GM19239 (cell line): ENCODE measurements at regions not wholly inside any gene's neighbourhood (a gene's known extent, or its start where the extent isn't known, plus 50 kb on each side); places are given as distances from the start of the nearest gene placed in this dataset.
"Not testable (repeated sequence)": the region's sequence is repeated elsewhere in the genome, so short reads cannot be mapped to it uniquely, and the experiment has no call there.

Source experiments
- DNase-seq: peaks from one replicate; pipeline ENCODE4 v3.0.0; 2011; ENCODE audit warnings: low spot score; ENCODE audit not compliant: insufficient read length
- FAIRE-seq: peaks from 2 replicates; lab custom pipeline; 2011; peaks lifted over from hg19 to GRCh38; lab: Jason Lieb, UNC

DNA sequence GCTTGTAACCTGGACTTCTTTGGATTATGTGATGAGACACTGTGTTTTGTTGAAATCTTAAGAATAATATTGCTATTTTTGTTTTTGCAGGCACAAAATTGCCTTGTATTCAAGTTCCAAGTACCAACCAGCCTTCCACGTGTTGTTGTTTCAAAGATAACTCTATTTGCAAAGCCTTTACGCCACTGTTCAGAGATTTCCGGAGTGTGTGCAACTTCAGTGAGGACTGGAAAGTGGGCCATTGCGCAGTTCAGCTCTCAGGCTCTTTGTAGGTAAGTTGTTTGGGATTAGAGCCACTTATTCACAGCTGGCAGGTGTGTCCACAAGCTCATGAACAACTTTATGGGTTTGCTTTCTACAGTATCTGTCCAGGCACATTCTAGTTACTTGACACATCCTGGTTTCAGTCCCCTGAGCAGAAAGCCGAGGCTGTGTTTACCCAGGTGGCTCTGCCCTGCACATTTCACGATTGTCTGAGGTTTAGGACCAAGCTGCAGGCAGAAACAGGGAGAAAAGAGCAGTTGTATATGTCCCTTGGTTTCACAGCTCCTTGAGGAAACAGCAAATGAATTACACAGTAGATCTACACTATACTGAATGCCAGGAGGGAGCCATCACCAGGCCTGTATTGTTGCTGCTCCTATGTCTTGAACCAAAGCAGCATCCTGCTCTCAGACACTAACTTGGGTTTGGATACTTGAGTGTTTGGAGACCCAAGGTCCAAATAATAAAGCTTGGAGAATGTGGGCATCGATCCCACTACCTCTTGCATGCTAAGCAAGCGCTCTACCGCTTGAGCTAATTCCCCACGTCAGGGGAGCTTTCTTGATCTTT, 136.1 kb upstream of the ZNF322 start:
- DNase-seq, FAIRE-seq: not testable (repeated sequence)

DNA sequence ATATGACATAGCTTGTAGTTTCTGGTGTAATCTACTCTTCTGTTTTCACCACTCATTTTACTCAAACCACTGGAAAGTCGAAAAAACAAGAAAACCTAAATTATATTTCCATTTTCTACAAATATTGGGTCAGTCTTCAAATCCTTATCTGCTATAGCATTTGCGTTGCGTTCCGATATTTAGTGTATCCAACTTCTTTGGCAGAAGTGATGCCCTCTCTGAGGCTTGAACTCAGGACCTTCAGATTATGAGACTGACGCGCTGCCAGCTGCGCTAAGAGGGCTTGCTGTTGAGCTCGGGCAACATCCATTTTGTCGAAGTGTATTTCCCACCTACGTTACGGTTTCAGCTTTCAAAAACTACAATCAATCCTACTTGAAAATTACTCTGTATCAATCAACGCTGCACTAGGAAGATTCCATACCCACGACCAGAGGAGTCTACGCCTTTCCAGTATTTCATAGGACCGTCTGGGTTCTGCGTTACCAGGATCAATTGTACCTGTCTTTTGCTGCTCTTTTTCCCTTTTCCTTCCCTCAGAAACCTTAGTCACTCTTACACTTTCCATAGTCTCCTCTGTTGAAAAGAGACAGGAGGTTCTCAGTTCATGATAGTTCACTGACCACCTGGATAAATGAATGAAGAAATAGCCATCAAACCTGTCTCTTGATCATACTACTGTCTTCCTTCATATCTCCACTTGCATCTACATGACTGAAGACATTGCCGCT, 140.5 kb upstream of the ZNF322 start:
- FAIRE-seq, DNase-seq: not testable (repeated sequence)

DNA sequence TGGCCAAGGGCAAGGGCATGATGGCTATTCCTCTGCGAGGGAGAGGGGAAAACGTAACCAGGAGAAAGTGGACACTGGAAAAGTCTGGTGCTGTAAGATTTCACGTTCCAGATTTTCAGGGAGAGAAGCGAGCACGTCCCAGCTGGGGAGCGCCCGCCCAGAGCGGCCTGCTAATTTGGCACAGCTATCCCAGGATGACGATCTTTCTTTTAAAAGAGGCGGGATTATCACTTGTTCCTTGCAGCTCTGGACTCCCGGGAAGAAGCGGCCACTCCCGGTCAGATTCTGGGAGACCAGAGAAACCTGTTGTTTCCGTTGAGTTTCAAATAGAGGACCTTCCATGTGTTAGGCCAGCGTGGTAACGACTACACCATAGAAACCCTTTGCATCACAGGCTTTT, 144.2 kb upstream of the ZNF322 start:
- FAIRE-seq, DNase-seq: not testable (repeated sequence)

- not testable (repeated sequence) for FAIRE-seq, DNase-seq
Measured at GRCh38 chr6:26811486-26812116, 152.1 kb upstream of the ZNF322 start.

DNA sequence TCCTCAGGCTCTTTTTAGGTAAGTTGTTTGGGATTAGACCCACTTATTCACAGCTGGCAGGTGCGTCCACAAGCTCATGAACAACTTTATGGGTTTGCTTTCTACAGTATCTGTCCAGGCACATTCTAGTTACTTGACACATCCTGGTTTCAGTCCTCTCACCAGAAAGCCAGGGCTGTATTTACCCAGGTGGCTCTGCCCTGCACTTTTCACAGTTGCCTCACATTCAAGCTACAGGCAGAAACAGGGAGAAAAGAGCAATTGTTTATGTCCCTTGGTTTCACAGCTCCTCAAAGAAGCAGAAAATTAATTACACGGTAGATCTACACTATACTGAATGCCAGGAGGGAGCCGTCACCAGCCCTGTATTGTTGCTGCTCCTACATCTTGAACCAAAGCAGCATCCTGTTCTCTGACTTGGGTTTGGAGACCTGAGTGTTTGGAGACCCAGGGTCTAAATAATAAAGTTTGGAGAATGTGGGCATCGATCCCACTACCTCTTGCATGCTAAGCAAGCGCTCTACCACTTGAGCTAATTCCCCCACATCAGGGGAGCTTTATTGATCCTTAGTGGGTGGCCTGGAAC, 159.2 kb upstream of the ZNF322 start:
- FAIRE-seq, DNase-seq: not testable (repeated sequence)

DNA sequence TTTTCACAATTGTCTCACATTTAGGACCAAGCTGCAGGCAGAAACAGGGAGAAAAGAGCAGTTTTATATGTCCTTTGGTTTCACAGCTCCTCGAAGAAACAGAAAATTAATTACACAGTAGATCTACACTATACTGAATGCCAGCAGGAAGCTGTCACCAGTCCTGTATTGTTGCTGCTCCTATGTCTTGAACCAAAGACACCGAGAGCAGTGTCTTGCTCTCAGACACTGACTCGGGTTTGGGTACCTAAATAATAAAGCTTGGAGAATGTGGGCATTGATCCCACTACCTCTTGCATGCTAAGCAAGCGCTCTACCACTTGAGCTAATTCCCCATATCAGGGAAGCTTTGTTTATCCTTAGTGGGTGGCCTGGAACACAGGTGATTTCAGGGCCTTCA, 168.4 kb upstream of the ZNF322 start:
- DNase-seq, FAIRE-seq: not testable (repeated sequence)

DNA sequence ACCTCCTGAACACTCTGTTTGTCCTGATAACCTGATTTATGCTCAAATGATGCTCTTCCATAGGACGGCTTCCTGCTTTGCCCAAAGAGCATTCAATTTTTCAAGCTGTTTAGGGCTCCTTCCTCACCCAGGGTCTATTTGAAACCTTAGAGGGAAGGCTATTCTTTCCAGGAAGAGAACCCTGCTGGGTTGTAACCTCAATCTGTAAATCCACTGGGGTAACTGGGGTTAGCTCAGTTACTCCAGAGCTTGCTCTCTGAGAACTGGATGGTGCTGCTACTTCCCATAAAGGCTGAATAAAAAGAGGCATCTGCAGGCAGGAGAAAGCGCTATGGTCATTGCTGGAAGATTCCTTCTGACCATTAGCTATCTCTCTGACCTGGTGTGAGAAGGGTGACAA, 169.9 kb upstream of the ZNF322 start:
- DNase-seq, FAIRE-seq: not testable (repeated sequence)

DNA sequence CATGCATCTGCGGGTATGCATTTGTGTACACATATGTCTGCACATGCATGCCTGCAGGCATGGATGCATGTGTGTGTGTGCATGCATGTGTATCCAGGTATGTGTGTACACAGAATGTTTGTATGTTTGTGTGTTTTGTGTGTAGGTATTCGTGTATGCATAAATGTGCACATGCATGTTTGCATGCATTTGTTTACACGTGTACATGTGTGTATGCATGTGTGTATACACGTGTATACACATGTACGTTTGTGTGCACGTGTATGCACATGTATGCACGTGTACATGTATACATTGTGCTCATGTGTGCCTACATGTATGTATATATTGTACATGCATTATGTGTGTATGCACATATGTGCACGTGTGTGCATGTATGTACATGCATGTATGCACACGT, 171.4 kb upstream of the ZNF322 start:
- not testable (repeated sequence) for FAIRE-seq, DNase-seq

GRCh38 chr6:26835707-26836106, 176.2 kb upstream of the ZNF322 start:
- not testable (repeated sequence) for FAIRE-seq

GRCh38 chr6:26836657-26837056, 177.1 kb upstream of the ZNF322 start:
- not testable (repeated sequence) for FAIRE-seq

More at GRCh38 chr6:26835707-26836106, 176.2 kb upstream of the ZNF322 start:
- not testable (repeated sequence) for DNase-seq

DNA sequence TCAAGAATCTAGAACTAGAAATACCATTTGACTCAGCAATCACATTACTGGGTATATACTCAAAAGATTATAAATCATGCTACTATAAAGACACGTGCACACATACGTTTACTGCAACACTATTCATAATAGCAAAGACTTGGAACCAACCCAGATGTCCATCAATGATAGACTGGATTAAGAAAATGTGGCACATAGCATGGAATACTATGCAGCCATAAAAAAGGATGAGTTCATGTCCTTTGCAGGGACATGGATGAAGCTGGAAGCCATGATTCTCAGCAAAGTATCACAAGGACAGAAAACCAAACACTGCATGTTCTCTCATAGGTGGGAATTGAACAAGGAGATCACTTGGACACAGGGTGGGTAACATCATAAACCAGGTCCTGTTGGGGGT, 185.3 kb upstream of the ZNF322 start:
- DNase-seq, FAIRE-seq: not testable (repeated sequence)

More at GRCh38 chr6:26836657-26837056, 177.1 kb upstream of the ZNF322 start:
- DNase-seq: not testable (repeated sequence)

DNA sequence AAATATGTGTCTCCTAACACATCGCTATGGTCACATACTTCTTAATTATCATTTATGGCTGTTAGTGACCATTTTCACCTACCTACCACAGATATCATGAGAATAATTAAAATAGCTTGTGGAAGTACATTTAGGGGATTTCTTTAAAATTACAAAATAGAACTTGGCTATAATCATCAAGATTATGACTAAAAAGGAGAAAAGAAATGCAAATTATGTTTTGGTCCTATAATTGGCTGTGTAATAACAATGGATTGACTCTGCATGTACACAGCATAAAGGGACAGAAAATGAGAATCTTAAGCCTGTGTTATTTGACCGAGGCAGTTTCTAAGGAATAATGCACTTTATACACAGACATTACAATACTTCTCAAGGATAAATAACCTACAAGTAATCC, 197.7 kb upstream of the ZNF322 start:
- not testable (repeated sequence) for DNase-seq, FAIRE-seq

GRCh38 chr6:26859067-26859770, 199.7 kb upstream of the ZNF322 start:
- FAIRE-seq, DNase-seq: not testable (repeated sequence)

DNA sequence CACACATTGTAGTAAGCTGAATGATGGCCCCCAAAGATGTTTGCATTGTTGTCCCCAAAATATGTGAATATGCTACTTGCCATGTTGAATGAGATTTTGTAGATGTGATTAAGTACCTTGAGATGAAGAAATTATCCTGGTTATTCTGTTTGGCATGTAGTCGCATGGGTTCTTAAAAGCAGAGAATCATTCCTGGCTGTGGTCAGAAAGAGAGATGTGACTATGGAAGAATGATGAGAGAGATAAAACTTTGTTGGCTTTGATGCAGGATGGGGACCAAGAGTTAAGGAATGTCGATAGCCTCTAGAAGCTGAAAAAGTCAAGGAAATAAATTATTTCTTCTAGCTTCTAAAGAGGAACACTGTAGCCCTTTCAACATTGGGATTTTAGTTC, 200.2 kb upstream of the ZNF322 start:
- DNase-seq, FAIRE-seq: not testable (repeated sequence)

DNA sequence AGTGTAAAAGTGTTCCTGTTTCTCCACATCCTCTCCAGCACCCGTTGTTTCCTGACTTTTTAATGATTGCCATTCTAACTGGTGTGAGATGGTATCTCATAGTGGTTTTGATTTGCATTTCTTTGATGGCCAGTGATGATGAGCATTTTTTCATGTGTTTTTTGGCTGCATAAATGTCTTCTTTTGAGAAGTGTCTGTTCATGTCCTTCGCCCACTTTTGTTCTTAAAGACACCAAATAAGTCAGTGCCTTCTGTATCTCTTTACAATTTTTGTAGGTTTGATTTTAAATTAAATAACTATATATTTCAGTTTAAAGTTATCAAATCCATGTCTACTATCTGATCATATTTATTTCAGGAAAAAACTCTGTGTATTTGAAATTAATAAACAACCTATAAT, 202.4 kb upstream of the ZNF322 start:
- DNase-seq, FAIRE-seq: not testable (repeated sequence)

- DNase-seq, FAIRE-seq: not testable (repeated sequence)
Measured at GRCh38 chr6:26863641-26864040, 204.1 kb upstream of the ZNF322 start.

DNA sequence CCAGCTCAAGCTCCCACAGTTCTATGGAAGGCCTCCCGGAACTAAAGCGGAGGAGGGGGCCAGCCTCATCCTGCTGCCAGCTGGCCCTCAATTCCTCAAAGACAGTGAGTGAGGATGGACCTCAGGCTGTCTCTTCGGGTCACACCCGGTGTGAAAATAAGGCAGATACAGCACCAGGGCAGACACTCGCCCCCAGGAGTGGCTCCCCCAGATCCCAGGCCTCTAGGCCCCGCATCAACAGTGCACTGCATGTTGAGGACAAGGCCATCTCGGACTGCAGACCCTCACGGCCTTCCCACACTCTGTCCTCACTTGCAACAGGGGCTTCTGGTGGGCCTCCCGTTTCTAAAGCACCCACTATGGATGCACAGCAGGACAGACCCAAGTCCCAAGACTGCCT, 239.2 kb upstream of the ZNF322 start:
- FAIRE-seq, DNase-seq: not testable (repeated sequence)

DNA sequence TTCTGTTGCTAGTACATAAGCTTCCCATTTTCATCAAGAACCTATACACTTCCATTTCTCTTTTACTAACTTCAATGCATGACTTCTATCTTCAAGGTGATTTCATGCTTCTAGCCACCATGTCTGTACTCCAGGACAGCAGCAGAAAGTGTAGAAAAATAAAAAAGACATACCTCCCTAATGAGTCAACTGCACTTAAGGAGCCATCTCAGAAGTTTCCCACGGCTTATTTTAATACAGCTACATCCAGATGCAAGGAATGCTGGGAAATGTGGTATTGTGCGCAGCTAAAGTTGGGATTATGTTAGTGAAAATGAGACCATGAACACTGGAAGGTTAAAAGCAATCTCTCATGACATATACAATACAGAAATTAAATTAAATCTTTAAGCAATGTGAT, 264.7 kb upstream of the ZNF322 start:
- FAIRE-seq, DNase-seq: not testable (repeated sequence)

DNA sequence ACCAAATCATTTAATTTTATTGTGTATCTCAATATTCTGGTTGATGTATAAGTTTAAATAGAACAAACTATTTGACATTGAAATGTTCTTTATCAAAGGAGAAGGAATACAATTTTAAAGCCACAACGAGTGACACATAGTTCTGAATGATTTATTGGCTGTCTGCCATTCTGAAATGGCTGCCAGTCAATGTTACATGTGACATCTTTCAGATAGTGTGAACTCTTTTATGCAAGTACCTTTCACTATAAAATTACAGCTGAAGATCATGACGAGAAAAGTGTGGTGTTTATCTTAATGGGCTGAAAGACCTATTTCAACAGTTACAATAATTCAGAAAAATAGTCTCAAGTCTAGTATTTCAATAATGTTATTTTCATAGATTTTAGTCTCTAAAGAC, 268.6 kb upstream of the ZNF322 start:
- not testable (repeated sequence) for FAIRE-seq, DNase-seq
